Caco-2 (cell line): ENCODE measurements at regions not wholly inside any gene's neighbourhood (a gene's known extent, or its start where the extent isn't known, plus 50 kb on each side); places are given as distances from the start of the nearest gene placed in this dataset.

Experiments used
- BruUV-seq: library from RNA; stranded (reverse); fragments of 400-500 nt; replicated peaks from 2 replicates; lab custom pipeline; 2021; lab: Mats Ljungman, UMichigan
- CTCF ChIA-PET: fragments of 300-600 bp; sonication (Branson Sonifier 250); formaldehyde crosslinking; loops from one replicate; lab custom pipeline; 2022; ENCODE audit warnings: antibody characterized with exemption; lab: Charles Lee
- POLR2A ChIA-PET: fragments of 300-600 bp; sonication (Branson Sonifier 250); formaldehyde crosslinking; loops from one replicate; lab custom pipeline; 2022; ENCODE audit warnings: antibody characterized with exemption; lab: Charles Lee
- DNase-seq, 2 experiments: peaks; one replicate each; pipeline versions ENCODE4 v3.0.0 to v3.0.0-alpha.2; 2020 to 2022
- H3K27me3 ChIP-seq: replicated peaks from 2 replicates; pipeline ENCODE4 v1.6.0; 2011; ENCODE audit warnings: low read length; ENCODE audit not compliant: control insufficient read depth, insufficient read depth
- H3K36me3 ChIP-seq: 2 replicates; pipeline ENCODE4 v1.5.1; 2011; ENCODE audit warnings: low read length; ENCODE audit not compliant: control insufficient read depth, insufficient read depth
- H3K4me1 ChIP-seq: fragments of 250-450 bp; sonication (Bioruptor Pico); 2 replicates; pipeline ENCODE4 v1.5.1; 2020; ENCODE audit warnings: mild to moderate bottlenecking
- H3K4me3 ChIP-seq: 2 replicates; pipeline ENCODE4 v1.5.1; 2011; ENCODE audit warnings: low read depth, mild to moderate bottlenecking, control low read depth, low read length
- H3K9me3 ChIP-seq: fragments of 250-450 bp; sonication (Bioruptor Pico); 2 replicates; pipeline ENCODE4 v1.5.1; 2020; ENCODE audit warnings: mild to moderate bottlenecking, moderate library complexity
- H3K27ac Mint-ChIP-seq: one replicate; pipeline ENCODE4 v1.8.0; 2022; ENCODE audit warnings: mixed read lengths; ENCODE audit not compliant: unreplicated experiment
- H3K27me3 Mint-ChIP-seq: one replicate; pipeline ENCODE4 v1.8.0; 2022; ENCODE audit warnings: mixed read lengths; ENCODE audit not compliant: insufficient read depth, unreplicated experiment
- H3K36me3 Mint-ChIP-seq: one replicate; pipeline ENCODE4 v1.8.0; 2022; ENCODE audit warnings: mild to moderate bottlenecking, mixed read lengths; ENCODE audit not compliant: insufficient read depth, unreplicated experiment
- H3K4me1 Mint-ChIP-seq: one replicate; pipeline ENCODE4 v1.8.0; 2022; ENCODE audit warnings: low read depth, mixed read lengths; ENCODE audit not compliant: unreplicated experiment
- H3K4me3 Mint-ChIP-seq: one replicate; pipeline ENCODE4 v1.8.0; 2022; ENCODE audit warnings: mild to moderate bottlenecking, moderate library complexity, mixed read lengths; ENCODE audit not compliant: unreplicated experiment
- H3K9me3 Mint-ChIP-seq: one replicate; pipeline ENCODE4 v1.8.0; 2022; ENCODE audit warnings: mixed read lengths; ENCODE audit not compliant: unreplicated experiment
- intact Hi-C: fragments of 100-400 bp; cut with micrococcal nuclease; formaldehyde crosslinking; loops from one replicate; pipeline ENCODE4 v1.10.0; 2022; ENCODE audit not compliant: unreplicated experiment
- TF ChIP-seq, protein P1 (sequence below), 2 experiments: fragments of 200-600 bp in 1 of 2; IDR thresholded peaks; 1 replicate in 1 of 2; 2 replicates in 1 of 2; pipeline versions ENCODE4 v1.5.1 to v1.8.0; 2011 to 2022; ENCODE audit warnings: antibody characterized with exemption in 1 of 2, control low read depth in 1 of 2, inconsistent platforms in 1 of 2, low read depth in 1 of 2, low read length in 1 of 2, mild to moderate bottlenecking in 1 of 2, moderate library complexity in 1 of 2; ENCODE audit not compliant: insufficient read depth in 1 of 2, severe bottlenecking in 1 of 2, unreplicated experiment in 1 of 2

DNA sequence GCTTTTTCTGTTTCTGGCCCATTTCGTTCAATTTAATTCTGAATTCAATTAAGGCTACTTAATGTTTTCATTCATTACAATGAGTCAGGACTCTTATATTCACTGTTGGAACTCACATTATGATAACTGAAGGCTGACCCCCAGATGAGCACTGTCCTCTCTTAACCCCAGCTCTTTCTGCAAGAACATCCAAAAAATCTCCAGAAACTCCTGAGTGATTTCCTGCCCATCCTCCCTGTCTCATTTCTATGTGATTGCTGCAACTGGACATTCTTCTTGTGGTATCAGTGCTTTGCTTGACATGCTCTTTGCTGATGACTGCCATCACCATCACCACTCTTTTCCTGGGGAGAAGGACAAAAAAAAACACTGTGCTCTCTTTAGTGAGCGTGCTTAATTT lies 240.3 kb downstream of the SPRY2 start:
- H3K36me3 Mint-ChIP-seq: no peaks in the 10 kb centered on the region
- H3K36me3 ChIP-seq: no peaks in the 10 kb centered on the region
- H3K27me3 Mint-ChIP-seq: no peaks in the 10 kb centered on the region
- intact Hi-C loops: no loop called here
- no peaks in the 10 kb centered on the region for H3K9me3 ChIP-seq
- peaks cover 10% of the 10 kb centered on the region for H3K4me1 ChIP-seq
- TF ChIP-seq, protein P1, sequence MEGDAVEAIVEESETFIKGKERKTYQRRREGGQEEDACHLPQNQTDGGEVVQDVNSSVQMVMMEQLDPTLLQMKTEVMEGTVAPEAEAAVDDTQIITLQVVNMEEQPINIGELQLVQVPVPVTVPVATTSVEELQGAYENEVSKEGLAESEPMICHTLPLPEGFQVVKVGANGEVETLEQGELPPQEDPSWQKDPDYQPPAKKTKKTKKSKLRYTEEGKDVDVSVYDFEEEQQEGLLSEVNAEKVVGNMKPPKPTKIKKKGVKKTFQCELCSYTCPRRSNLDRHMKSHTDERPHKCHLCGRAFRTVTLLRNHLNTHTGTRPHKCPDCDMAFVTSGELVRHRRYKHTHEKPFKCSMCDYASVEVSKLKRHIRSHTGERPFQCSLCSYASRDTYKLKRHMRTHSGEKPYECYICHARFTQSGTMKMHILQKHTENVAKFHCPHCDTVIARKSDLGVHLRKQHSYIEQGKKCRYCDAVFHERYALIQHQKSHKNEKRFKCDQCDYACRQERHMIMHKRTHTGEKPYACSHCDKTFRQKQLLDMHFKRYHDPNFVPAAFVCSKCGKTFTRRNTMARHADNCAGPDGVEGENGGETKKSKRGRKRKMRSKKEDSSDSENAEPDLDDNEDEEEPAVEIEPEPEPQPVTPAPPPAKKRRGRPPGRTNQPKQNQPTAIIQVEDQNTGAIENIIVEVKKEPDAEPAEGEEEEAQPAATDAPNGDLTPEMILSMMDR (IDR thresholded peaks at IDR 0.05; ENCODE audit: insufficient read depth in 1 of 2, low read depth in 1 of 2, low read length in 1 of 2, severe bottlenecking in 1 of 2, unreplicated experiment in 1 of 2): no peak
- no peaks in the 10 kb centered on the region for H3K9me3 Mint-ChIP-seq
- BruUV-seq: no TSS peak
- no peak overlapping the region for H3K4me3 ChIP-seq
- DNase-seq: no peak
- ChIA-PET CTCF (no interaction called here), POLR2A (no interaction called here)
- no peaks in the 10 kb centered on the region for H3K4me1 Mint-ChIP-seq
- H3K27ac Mint-ChIP-seq: no peak overlapping the region
- no peak overlapping the region for H3K4me3 Mint-ChIP-seq
- H3K27me3 ChIP-seq: no peaks in the 10 kb centered on the region

DNA sequence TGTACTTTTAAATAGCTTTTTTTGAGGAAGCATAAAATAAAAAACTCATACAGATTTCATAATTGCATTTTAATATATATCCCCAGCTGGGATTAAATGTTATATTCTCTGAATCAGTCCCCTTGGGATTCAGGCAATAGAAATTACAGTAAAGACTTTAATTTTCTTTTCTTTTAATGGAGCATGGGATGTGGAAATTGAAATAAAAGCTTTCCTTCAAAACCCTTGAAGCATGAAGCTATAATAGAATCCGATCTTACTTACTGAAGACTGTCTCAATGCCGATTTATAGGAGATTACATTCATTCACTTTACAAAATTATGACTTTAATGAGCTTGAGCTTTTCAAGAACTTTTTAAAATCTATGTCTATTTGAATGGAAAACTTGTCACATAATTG lies 243.4 kb downstream of the SPRY2 start:
- Mint-ChIP-seq H3K27ac (no peak overlapping the region), H3K27me3 (no peaks in the 10 kb centered on the region), H3K9me3 (peaks cover 6% of the 10 kb centered on the region), H3K36me3 (no peaks in the 10 kb centered on the region), H3K4me1 (peaks cover 7% of the 10 kb centered on the region), H3K4me3 (no peak overlapping the region)
- POLR2A ChIA-PET: no interaction called here
- Histone ChIP-seq H3K4me1 (peaks cover 10% of the 10 kb centered on the region), H3K27me3 (no peaks in the 10 kb centered on the region), H3K4me3 (no peak overlapping the region), H3K36me3 (no peaks in the 10 kb centered on the region), H3K9me3 (no peaks in the 10 kb centered on the region)
- intact Hi-C loops: no loop called here
- BruUV-seq: no TSS peak
- no peak for DNase-seq
- CTCF ChIA-PET: no interaction called here
- TF ChIP-seq, protein P1 (IDR thresholded peaks at IDR 0.05; ENCODE audit: insufficient read depth in 1 of 2, low read depth in 1 of 2, low read length in 1 of 2, severe bottlenecking in 1 of 2, unreplicated experiment in 1 of 2): no peak

DNA sequence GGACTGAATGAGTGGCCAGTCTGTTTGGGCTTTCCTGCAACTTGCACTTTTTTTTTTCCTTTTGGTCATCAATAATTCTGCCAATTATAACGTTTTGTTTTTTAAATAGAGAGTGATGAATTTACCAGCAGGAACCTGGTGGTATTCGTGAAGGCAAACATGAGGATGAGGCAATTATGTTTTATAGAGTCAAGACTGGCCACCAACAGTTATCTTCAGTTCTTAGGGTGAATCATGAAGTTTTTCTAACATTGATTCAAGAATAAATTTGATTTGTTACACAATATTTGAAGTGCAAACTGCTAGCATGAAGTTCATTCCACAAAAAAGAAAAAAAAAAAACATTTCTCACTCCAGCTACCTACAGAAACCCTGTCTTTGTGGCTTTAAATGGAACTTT lies 244.5 kb downstream of the SPRY2 start:
- no peak overlapping the region for H3K4me3 Mint-ChIP-seq
- Histone ChIP-seq H3K27me3 (no peaks in the 10 kb centered on the region), H3K9me3 (no peaks in the 10 kb centered on the region), H3K4me1 (peaks cover 8% of the 10 kb centered on the region), H3K4me3 (no peak overlapping the region), H3K36me3 (no peaks in the 10 kb centered on the region)
- POLR2A ChIA-PET: no interaction called here
- peaks cover 9% of the 10 kb centered on the region for H3K9me3 Mint-ChIP-seq
- CTCF ChIA-PET: no interaction called here
- TF ChIP-seq, protein P1 (IDR thresholded peaks at IDR 0.05; ENCODE audit: insufficient read depth in 1 of 2, low read depth in 1 of 2, low read length in 1 of 2, severe bottlenecking in 1 of 2, unreplicated experiment in 1 of 2): no peak
- DNase-seq: no peak
- H3K27me3 Mint-ChIP-seq: no peaks in the 10 kb centered on the region
- peaks cover 8% of the 10 kb centered on the region for H3K4me1 Mint-ChIP-seq
- H3K36me3 Mint-ChIP-seq: no peaks in the 10 kb centered on the region
- intact Hi-C loops: no loop called here
- H3K27ac Mint-ChIP-seq: no peak overlapping the region
- no TSS peak for BruUV-seq
